WTC11 (cell line): ENCODE measurements at regions not wholly inside any gene's neighbourhood (a gene's known extent, or its start where the extent isn't known, plus 50 kb on each side); places are given as distances from the start of the nearest gene placed in this dataset.

Source experiments
- ATAC-seq: fragments of 200-7000 bp; cut with Tn5 transposase; 2 replicates; pipeline ENCODE4 v1.10.0; 2021; ENCODE audit warnings: mild to moderate bottlenecking, moderate library complexity
- CTCF ChIA-PET: fragments of 300-600 bp; sonication (Branson Sonifier 250); formaldehyde crosslinking; loops from one replicate; lab custom pipeline; 2021; ENCODE audit warnings: antibody characterized with exemption; lab: Charles Lee
- POLR2A ChIA-PET: fragments of 350-600 bp; sonication (Branson Sonifier 250); formaldehyde crosslinking; loops from one replicate; lab custom pipeline; 2021; ENCODE audit warnings: antibody characterized with exemption; lab: Charles Lee
- DNase-seq: peaks from one replicate; pipeline ENCODE4 v3.0.0; 2021; ENCODE audit warnings: low spot score
- H3K27ac Mint-ChIP-seq: 2 replicates; pipeline ENCODE4 v1.8.0; 2021; ENCODE audit warnings: mixed read lengths
- H3K27me3 Mint-ChIP-seq: 2 replicates; pipeline ENCODE4 v1.8.0; 2021; ENCODE audit warnings: low read depth, mild to moderate bottlenecking, moderate library complexity, mixed read lengths
- H3K36me3 Mint-ChIP-seq: 2 replicates; pipeline ENCODE4 v1.8.0; 2021; ENCODE audit warnings: mixed read lengths
- H3K4me1 Mint-ChIP-seq: 2 replicates; pipeline ENCODE4 v1.8.0; 2022; ENCODE audit warnings: mixed read lengths
- H3K4me3 Mint-ChIP-seq: 2 replicates; pipeline ENCODE4 v1.8.0; 2021; ENCODE audit warnings: mild to moderate bottlenecking, moderate library complexity, mixed read lengths
- H3K9me3 Mint-ChIP-seq: 2 replicates; pipeline ENCODE4 v1.8.0; 2021; ENCODE audit warnings: mixed read lengths
- CBFB ChIP-seq: sonication (generic); formaldehyde crosslinking; IDR thresholded peaks from 2 replicates; pipeline ENCODE4 v1.8.1; 2022; ENCODE audit warnings: mild to moderate bottlenecking, low read depth, missing genetic modification reagents
- CREM ChIP-seq: sonication (generic); formaldehyde crosslinking; IDR thresholded peaks from 2 replicates; pipeline ENCODE4 v1.8.1; 2022; ENCODE audit warnings: mild to moderate bottlenecking, missing genetic modification reagents, moderate library complexity
- ESRRA ChIP-seq: sonication (generic); formaldehyde crosslinking; IDR thresholded peaks from 2 replicates; pipeline ENCODE4 v1.8.1; 2022; ENCODE audit warnings: mild to moderate bottlenecking, missing genetic modification reagents, borderline replicate concordance
- FOXJ3 ChIP-seq: sonication (generic); formaldehyde crosslinking; IDR thresholded peaks from 2 replicates; pipeline ENCODE4 v1.9.0; 2021; ENCODE audit warnings: missing genetic modification reagents, mild to moderate bottlenecking, borderline replicate concordance
- FOXK1 ChIP-seq: sonication (generic); formaldehyde crosslinking; IDR thresholded peaks from 2 replicates; pipeline ENCODE4 v1.8.0; 2022; ENCODE audit warnings: mild to moderate bottlenecking, moderate library complexity, missing genetic modification reagents
- NFE2L1 ChIP-seq: sonication (generic); formaldehyde crosslinking; IDR thresholded peaks from 2 replicates; pipeline ENCODE4 v1.8.1; 2023; ENCODE audit warnings: missing genetic modification reagents
- NR3C1 ChIP-seq: sonication (generic); formaldehyde crosslinking; conservative IDR thresholded peaks from 2 replicates; pipeline ENCODE4 v1.8.1; 2023; ENCODE audit warnings: low read depth, mild to moderate bottlenecking, missing genetic modification reagents
- TCF7 ChIP-seq: sonication (generic); formaldehyde crosslinking; IDR thresholded peaks from 2 replicates; pipeline ENCODE4 v1.8.0; 2022; ENCODE audit warnings: mild to moderate bottlenecking, low read depth, missing genetic modification reagents, moderate library complexity
- ZNF232 ChIP-seq: sonication (generic); formaldehyde crosslinking; IDR thresholded peaks from 2 replicates; pipeline ENCODE4 v1.8.0; 2022; ENCODE audit warnings: mild to moderate bottlenecking, missing genetic modification reagents
- TF ChIP-seq, protein P1 (sequence below): sonication (generic); formaldehyde crosslinking; IDR thresholded peaks from 2 replicates; pipeline ENCODE4 v1.8.1; 2023; ENCODE audit warnings: mild to moderate bottlenecking, missing genetic modification reagents
- TF ChIP-seq, protein P2 (sequence below): sonication (generic); formaldehyde crosslinking; IDR thresholded peaks from 2 replicates; pipeline ENCODE4 v1.8.0; 2023; ENCODE audit warnings: mild to moderate bottlenecking, missing genetic modification reagents
- TF ChIP-seq, protein P3 (sequence below): sonication (generic); formaldehyde crosslinking; IDR thresholded peaks from 2 replicates; pipeline ENCODE4 v1.8.1; 2023; ENCODE audit warnings: mild to moderate bottlenecking, missing genetic modification reagents
- TF ChIP-seq, protein P4 (sequence below): fragments of 250-450 bp; sonication (Bioruptor Pico); conservative IDR thresholded peaks from 2 replicates; pipeline ENCODE4 v1.9.0; 2021; ENCODE audit warnings: mild to moderate bottlenecking
- TF ChIP-seq, protein P5 (sequence below): sonication (generic); formaldehyde crosslinking; conservative IDR thresholded peaks from 2 replicates; pipeline ENCODE4 v1.8.1; 2022; ENCODE audit warnings: mild to moderate bottlenecking, missing genetic modification reagents
- TF ChIP-seq, protein P6 (sequence below): sonication (generic); formaldehyde crosslinking; IDR thresholded peaks from 2 replicates; pipeline ENCODE4 v1.8.1; 2023; ENCODE audit warnings: mild to moderate bottlenecking, missing genetic modification reagents, moderate library complexity
- TF ChIP-seq, protein P7 (sequence below): fragments of 250-450 bp; sonication (Bioruptor Pico); IDR thresholded peaks from 2 replicates; pipeline ENCODE4 v1.9.0; 2021; ENCODE audit warnings: mild to moderate bottlenecking, borderline replicate concordance
- TF ChIP-seq, protein P8 (sequence below): fragments of 250-450 bp; sonication (Bioruptor Pico); IDR thresholded peaks from 2 replicates; pipeline ENCODE4 v1.9.0; 2021; ENCODE audit warnings: mild to moderate bottlenecking
- TF ChIP-seq, protein P9 (sequence below): sonication (generic); formaldehyde crosslinking; IDR thresholded peaks from 2 replicates; pipeline ENCODE4 v1.8.0; 2023; ENCODE audit warnings: missing genetic modification reagents

DNA sequence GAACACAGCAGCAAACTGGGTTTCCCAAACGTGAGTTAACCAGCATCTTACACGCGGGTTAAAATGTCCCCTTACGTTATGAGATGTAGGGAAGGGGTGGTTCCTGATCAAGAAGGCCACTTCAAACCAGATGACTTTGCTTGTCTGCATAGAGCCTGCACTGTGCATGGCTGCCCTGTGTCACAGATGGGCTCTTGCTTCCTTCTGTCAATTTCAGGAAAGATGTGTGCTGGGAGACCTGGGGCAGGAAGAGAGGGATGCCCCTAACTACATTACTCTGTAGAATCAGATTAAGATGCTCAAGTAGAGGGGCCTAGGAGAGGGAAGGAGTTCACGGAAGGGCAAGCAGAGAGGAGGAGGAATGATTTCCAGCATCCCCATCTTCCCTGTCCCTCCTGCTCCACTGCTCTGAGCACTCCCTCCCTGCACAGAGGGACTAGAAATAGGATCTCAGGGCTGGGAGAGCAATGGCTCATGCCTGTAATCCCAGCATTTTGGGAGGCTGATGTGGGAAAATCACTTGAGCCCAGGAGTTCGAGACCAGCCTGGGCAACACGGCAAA lies 63.5 kb upstream of the ZMYND8 start:
- Mint-ChIP-seq H3K4me3 (no peak overlapping the region), H3K27ac (peak overlapping the region; percentile 14; the same call in 1 of the 2 replicates), H3K36me3 (no peaks in the 10 kb centered on the region), H3K27me3 (no peaks in the 10 kb centered on the region; the same call in 1 of the 2 replicates), H3K9me3 (no peaks in the 10 kb centered on the region), H3K4me1 (peaks cover 14% of the 10 kb centered on the region)
- TF ChIP-seq, protein P1, sequence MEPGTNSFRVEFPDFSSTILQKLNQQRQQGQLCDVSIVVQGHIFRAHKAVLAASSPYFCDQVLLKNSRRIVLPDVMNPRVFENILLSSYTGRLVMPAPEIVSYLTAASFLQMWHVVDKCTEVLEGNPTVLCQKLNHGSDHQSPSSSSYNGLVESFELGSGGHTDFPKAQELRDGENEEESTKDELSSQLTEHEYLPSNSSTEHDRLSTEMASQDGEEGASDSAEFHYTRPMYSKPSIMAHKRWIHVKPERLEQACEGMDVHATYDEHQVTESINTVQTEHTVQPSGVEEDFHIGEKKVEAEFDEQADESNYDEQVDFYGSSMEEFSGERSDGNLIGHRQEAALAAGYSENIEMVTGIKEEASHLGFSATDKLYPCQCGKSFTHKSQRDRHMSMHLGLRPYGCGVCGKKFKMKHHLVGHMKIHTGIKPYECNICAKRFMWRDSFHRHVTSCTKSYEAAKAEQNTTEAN (CRISPR knock-in tag): no peak
- TF ChIP-seq CBFB (no peak), ESRRA (CRISPR knock-in tag) (no peak)
- TF ChIP-seq, protein P2, sequence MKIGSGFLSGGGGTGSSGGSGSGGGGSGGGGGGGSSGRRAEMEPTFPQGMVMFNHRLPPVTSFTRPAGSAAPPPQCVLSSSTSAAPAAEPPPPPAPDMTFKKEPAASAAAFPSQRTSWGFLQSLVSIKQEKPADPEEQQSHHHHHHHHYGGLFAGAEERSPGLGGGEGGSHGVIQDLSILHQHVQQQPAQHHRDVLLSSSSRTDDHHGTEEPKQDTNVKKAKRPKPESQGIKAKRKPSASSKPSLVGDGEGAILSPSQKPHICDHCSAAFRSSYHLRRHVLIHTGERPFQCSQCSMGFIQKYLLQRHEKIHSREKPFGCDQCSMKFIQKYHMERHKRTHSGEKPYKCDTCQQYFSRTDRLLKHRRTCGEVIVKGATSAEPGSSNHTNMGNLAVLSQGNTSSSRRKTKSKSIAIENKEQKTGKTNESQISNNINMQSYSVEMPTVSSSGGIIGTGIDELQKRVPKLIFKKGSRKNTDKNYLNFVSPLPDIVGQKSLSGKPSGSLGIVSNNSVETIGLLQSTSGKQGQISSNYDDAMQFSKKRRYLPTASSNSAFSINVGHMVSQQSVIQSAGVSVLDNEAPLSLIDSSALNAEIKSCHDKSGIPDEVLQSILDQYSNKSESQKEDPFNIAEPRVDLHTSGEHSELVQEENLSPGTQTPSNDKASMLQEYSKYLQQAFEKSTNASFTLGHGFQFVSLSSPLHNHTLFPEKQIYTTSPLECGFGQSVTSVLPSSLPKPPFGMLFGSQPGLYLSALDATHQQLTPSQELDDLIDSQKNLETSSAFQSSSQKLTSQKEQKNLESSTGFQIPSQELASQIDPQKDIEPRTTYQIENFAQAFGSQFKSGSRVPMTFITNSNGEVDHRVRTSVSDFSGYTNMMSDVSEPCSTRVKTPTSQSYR: no peak
- TF ChIP-seq, protein P3, sequence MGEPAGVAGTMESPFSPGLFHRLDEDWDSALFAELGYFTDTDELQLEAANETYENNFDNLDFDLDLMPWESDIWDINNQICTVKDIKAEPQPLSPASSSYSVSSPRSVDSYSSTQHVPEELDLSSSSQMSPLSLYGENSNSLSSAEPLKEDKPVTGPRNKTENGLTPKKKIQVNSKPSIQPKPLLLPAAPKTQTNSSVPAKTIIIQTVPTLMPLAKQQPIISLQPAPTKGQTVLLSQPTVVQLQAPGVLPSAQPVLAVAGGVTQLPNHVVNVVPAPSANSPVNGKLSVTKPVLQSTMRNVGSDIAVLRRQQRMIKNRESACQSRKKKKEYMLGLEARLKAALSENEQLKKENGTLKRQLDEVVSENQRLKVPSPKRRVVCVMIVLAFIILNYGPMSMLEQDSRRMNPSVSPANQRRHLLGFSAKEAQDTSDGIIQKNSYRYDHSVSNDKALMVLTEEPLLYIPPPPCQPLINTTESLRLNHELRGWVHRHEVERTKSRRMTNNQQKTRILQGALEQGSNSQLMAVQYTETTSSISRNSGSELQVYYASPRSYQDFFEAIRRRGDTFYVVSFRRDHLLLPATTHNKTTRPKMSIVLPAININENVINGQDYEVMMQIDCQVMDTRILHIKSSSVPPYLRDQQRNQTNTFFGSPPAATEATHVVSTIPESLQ (CRISPR knock-in tag): no peak
- no peak for DNase-seq
- ChIA-PET CTCF (no interaction called here), POLR2A (no interaction called here)
- ATAC-seq: no peak

DNA sequence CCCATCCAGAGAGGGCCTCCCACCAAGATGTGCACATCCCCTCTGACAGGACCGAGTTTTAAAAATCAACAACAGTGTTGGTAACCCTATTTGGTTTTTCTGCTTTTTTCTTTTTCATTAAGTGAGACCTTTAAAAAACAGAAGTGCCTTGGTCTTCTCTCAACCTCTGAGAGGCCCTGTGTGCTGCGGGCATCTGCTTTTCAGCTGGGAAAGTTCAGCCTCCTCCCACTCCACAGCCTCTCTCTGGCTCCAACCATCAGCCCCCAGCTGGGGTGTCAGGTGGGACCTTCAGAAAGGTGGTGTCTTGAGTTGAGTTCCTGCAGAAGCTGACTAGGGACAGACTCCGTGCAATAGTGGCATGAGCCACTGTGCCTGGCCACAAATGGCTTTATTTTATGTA lies 64.6 kb upstream of the ZMYND8 start:
- ChIA-PET CTCF (interaction anchor here (0.8 kb wide), 1 partner anchor 416 kb away, joined by 3 read pairs; no protein-coding TSS in a partner anchor), POLR2A (interaction anchor here (0.6 kb wide), 1 partner anchor 1285 kb away, joined by 4 read pairs; no protein-coding TSS in a partner anchor)
- Mint-ChIP-seq H3K36me3 (peaks cover under 1% of the 10 kb centered on the region; the same call in 1 of the 2 replicates), H3K27me3 (no peaks in the 10 kb centered on the region), H3K9me3 (no peaks in the 10 kb centered on the region), H3K4me1 (peaks cover 14% of the 10 kb centered on the region), H3K27ac (no peak overlapping the region), H3K4me3 (no peak overlapping the region)
- no peak for DNase-seq
- ATAC-seq: no peak
- TF ChIP-seq, protein P4, sequence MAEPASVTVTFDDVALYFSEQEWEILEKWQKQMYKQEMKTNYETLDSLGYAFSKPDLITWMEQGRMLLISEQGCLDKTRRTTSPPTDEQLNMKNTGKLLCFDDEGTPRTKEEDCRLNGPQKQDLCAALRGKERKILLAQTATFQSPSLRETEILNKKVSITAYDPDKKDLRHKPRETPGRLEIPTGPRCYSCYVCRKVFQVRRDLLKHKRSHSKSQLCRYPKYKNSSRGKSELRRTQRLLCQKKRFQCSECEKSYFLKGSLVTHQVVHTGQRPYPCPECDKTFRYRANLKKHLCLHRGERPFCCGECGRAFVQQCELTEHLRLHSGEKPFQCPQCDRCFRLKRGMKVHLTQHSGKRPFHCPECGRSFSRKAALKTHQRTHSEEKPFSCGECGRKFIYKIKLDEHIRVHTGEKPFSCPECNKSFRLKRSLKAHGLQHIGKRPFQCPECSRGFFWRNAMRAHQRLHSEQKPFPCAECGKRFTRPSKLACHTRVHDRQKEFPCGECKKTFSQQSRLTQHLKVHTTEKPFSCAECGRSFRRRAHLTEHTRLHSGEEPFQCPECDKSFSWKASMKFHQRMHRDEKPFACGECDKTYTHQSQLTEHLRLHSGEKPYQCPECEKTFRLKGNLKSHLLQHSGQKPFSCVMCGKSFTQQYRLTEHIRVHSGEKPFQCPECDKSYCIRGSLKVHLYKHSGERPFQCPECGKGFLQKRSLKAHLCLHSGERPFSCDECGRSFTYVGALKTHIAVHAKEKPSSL (CRISPR knock-in tag): no peak
- TF ChIP-seq CREM (CRISPR knock-in tag): no peak
- TF ChIP-seq, protein P5, sequence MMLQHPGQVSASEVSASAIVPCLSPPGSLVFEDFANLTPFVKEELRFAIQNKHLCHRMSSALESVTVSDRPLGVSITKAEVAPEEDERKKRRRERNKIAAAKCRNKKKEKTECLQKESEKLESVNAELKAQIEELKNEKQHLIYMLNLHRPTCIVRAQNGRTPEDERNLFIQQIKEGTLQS (CRISPR knock-in tag): no peak
- no peak for TF ChIP-seq FOXJ3 (CRISPR knock-in tag)
- TF ChIP-seq, protein P6, sequence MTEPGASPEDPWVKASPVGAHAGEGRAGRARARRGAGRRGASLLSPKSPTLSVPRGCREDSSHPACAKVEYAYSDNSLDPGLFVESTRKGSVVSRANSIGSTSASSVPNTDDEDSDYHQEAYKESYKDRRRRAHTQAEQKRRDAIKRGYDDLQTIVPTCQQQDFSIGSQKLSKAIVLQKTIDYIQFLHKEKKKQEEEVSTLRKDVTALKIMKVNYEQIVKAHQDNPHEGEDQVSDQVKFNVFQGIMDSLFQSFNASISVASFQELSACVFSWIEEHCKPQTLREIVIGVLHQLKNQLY (CRISPR knock-in tag): no peak
- no peak for TF ChIP-seq FOXK1 (CRISPR knock-in tag)
- no peak for TF ChIP-seq NR3C1
- no peak for TF ChIP-seq NFE2L1
- TF ChIP-seq, protein P7, sequence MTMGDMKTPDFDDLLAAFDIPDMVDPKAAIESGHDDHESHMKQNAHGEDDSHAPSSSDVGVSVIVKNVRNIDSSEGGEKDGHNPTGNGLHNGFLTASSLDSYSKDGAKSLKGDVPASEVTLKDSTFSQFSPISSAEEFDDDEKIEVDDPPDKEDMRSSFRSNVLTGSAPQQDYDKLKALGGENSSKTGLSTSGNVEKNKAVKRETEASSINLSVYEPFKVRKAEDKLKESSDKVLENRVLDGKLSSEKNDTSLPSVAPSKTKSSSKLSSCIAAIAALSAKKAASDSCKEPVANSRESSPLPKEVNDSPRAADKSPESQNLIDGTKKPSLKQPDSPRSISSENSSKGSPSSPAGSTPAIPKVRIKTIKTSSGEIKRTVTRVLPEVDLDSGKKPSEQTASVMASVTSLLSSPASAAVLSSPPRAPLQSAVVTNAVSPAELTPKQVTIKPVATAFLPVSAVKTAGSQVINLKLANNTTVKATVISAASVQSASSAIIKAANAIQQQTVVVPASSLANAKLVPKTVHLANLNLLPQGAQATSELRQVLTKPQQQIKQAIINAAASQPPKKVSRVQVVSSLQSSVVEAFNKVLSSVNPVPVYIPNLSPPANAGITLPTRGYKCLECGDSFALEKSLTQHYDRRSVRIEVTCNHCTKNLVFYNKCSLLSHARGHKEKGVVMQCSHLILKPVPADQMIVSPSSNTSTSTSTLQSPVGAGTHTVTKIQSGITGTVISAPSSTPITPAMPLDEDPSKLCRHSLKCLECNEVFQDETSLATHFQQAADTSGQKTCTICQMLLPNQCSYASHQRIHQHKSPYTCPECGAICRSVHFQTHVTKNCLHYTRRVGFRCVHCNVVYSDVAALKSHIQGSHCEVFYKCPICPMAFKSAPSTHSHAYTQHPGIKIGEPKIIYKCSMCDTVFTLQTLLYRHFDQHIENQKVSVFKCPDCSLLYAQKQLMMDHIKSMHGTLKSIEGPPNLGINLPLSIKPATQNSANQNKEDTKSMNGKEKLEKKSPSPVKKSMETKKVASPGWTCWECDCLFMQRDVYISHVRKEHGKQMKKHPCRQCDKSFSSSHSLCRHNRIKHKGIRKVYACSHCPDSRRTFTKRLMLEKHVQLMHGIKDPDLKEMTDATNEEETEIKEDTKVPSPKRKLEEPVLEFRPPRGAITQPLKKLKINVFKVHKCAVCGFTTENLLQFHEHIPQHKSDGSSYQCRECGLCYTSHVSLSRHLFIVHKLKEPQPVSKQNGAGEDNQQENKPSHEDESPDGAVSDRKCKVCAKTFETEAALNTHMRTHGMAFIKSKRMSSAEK (CRISPR knock-in tag): no peak
- no peak for TF ChIP-seq TCF7 (CRISPR knock-in tag)
- TF ChIP-seq ZNF232 (CRISPR knock-in tag): no peak
- TF ChIP-seq, protein P8, sequence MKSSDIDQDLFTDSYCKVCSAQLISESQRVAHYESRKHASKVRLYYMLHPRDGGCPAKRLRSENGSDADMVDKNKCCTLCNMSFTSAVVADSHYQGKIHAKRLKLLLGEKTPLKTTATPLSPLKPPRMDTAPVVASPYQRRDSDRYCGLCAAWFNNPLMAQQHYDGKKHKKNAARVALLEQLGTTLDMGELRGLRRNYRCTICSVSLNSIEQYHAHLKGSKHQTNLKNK: no peak
- TF ChIP-seq, protein P9, sequence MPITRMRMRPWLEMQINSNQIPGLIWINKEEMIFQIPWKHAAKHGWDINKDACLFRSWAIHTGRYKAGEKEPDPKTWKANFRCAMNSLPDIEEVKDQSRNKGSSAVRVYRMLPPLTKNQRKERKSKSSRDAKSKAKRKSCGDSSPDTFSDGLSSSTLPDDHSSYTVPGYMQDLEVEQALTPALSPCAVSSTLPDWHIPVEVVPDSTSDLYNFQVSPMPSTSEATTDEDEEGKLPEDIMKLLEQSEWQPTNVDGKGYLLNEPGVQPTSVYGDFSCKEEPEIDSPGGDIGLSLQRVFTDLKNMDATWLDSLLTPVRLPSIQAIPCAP (CRISPR knock-in tag): no peak
